IPS-18c (cell line): ENCODE measurements at regions not wholly inside any gene's neighbourhood (a gene's known extent, or its start where the extent isn't known, plus 50 kb on each side); places are given as distances from the start of the nearest gene placed in this dataset.
"Not testable (repeated sequence)": the region's sequence is repeated elsewhere in the genome, so short reads cannot be mapped to it uniquely, and the experiment has no call there.

Experiments
- H3K4me3 ChIP-seq: 2 replicates; pipeline ENCODE4 v1.7.0; 2013; ENCODE audit warnings: low read depth, mild to moderate bottlenecking, low read length, moderate library complexity; ENCODE audit not compliant: insufficient read depth
- H3K9me3 ChIP-seq: one replicate; pipeline ENCODE4 v1.6.1; 2013; ENCODE audit warnings: mild to moderate bottlenecking, low read length, moderate library complexity; ENCODE audit not compliant: control insufficient read depth, insufficient read depth

GRCh38 chr20:26373066-26373465 is 676.4 kb upstream of the ZNF337 start:
- not testable (repeated sequence) for H3K9me3 ChIP-seq, H3K4me3 ChIP-seq

DNA sequence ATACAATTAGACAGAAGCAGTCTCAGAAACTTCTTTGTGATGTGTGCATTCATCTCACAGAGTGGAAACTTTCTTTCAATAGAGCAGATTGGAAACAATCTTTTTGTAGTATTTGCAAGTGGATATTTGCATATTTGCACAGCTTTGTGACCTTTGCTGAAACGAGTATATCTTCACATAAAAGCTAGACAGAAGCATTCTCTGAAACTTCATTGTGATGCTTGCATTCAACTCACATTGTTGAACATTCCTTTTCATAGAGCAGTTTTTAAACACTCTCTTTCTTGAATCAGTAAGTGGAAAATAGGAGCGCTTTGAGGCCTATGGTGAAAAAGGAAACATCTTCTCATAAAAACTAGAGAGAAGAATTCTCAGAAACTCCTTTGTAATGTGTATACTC is 657.9 kb upstream of the ZNF337 start:
- H3K4me3 ChIP-seq, result no peak overlapping the region
- no peaks in the 10 kb centered on the region for H3K9me3 ChIP-seq

- Histone ChIP-seq H3K4me3 (no peak overlapping the region), H3K9me3 (no peaks in the 10 kb centered on the region)
These were observed 650.7 kb upstream of the ZNF337 start for GRCh38 chr20:26347396-26347795.

- not testable (repeated sequence) for H3K9me3 ChIP-seq, H3K4me3 ChIP-seq
These were observed 643.9 kb upstream of the ZNF337 start for GRCh38 chr20:26340460-26341065.

DNA sequence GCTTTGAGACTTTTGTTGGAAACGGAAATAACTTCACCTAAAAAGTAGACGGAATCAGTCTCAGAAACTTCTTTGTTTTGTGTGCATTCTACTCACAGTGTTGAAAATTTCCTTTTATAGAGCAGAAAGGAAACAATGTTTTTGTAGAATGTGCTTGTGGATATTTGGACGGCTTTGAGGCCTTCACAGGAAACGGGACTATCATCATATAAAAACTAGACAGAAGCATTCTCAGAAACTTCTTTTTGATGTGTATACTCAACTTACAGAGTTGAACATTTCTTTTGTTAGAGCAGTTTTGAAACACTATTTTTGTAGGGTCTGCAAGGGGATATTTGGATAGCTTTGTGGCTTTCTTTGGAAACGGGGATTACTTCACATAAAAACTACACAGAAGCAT is 627.5 kb upstream of the ZNF337 start:
- Histone ChIP-seq H3K4me3 (no peak overlapping the region), H3K9me3 (no peaks in the 10 kb centered on the region)

DNA sequence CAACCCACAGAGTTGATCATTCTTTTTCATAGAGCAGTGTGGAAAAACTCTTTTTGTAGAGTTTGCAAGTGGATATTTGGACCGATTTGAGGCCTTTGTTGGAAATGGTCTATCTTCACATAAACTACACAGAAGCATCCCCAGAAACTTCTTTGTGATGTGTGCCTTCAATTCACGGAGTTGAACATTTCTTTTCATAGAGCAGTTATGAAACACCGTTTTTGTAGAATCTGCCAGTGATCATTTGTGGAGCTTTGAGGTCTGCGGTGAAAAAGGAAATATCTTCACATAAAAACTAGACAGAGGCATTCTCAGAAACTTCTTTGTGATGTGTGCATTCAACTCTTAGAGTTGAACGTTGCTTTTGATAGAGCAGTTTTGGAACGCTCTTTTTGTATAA is 618.4 kb upstream of the ZNF337 start:
- H3K9me3 ChIP-seq, result no peaks in the 10 kb centered on the region

DNA sequence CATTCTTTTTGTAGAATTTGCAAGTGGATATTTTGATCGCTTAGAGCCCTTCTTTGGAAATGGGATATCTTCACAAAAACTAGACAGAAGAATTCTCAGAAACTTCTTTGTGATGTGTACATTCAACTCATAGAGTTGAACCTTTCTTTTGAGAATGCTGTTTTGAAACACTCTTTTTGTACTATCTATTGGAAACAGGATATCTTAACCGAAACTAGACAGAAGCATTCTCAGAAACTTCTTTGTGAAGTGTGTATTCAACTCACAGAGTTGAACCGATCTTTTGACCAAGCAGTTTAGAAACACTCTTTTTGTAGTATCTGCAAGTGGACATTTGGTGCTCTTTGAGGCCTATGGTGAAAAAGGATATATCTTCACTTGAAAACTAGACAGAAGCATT is 613.1 kb upstream of the ZNF337 start:
- not testable (repeated sequence) for H3K4me3 ChIP-seq, H3K9me3 ChIP-seq

More for the DNA sequence above, 618.4 kb upstream of the ZNF337 start:
- H3K4me3 ChIP-seq, result no peak overlapping the region

GRCh38 chr20:26308961-26309360 is 612.3 kb upstream of the ZNF337 start:
- H3K9me3 ChIP-seq, result no peaks in the 10 kb centered on the region
- H3K4me3 ChIP-seq, result no peak overlapping the region

DNA sequence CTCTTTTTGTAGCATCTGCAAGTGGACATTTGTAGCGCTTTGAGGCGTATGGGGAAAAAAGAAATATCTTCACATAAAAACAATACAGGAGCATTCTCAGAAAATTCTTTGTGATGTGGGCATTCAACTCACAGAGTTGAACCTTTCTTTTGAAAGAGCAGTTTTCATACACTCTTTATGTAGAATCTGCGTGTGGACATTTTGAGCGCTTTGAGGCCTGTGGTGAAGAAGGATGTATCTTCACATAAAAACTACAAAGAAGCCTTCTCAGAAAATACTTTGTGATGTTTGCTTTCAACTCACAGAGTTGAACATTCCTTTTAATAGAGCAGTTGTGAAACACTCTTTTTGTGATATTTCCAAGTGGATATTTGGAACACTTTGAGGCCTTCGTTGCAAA is 598.4 kb upstream of the ZNF337 start:
- Histone ChIP-seq H3K9me3 (peaks cover 2% of the 10 kb centered on the region), H3K4me3 (no peak overlapping the region)

GRCh38 chr20:26288379-26289061 is 591.9 kb upstream of the ZNF337 start:
- not testable (repeated sequence) for H3K9me3 ChIP-seq, H3K4me3 ChIP-seq

GRCh38 chr20:26279238-26279637 is 582.6 kb upstream of the ZNF337 start:
- Histone ChIP-seq H3K4me3 (no peak overlapping the region), H3K9me3 (no peaks in the 10 kb centered on the region)

DNA sequence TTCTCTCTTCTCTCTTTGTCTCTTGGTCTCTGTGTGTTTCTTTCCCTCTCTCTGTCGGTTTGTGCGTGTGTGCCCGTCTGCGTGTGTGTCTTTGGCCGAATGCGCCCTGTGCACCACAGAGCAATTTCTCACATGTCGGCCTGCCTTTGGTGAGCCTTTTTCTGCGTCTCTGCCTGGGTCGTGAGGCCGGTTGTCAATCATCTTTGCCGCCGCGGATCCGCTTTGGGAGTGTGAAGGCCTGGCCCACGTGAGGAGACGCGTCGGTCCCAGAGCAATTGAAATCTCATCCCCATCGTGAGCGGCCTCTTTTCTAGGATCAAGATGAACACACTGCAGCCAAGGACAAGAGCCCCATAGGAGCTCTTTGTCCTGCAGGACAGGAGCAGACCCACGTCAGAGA is 580.7 kb upstream of the ZNF337 start:
- Histone ChIP-seq H3K9me3 (no peaks in the 10 kb centered on the region), H3K4me3 (no peak overlapping the region)

- Histone ChIP-seq H3K9me3 (peaks cover 3% of the 10 kb centered on the region), H3K4me3 (no peak overlapping the region)
These were observed 580.0 kb upstream of the ZNF337 start for GRCh38 chr20:26276554-26277210.

- not testable (repeated sequence) for H3K4me3 ChIP-seq, H3K9me3 ChIP-seq
These were observed 572.1 kb upstream of the ZNF337 start for GRCh38 chr20:26268762-26269161.

- H3K9me3 ChIP-seq, H3K4me3 ChIP-seq: not testable (repeated sequence)
These were observed 564.3 kb upstream of the ZNF337 start for GRCh38 chr20:26260925-26261324.

DNA sequence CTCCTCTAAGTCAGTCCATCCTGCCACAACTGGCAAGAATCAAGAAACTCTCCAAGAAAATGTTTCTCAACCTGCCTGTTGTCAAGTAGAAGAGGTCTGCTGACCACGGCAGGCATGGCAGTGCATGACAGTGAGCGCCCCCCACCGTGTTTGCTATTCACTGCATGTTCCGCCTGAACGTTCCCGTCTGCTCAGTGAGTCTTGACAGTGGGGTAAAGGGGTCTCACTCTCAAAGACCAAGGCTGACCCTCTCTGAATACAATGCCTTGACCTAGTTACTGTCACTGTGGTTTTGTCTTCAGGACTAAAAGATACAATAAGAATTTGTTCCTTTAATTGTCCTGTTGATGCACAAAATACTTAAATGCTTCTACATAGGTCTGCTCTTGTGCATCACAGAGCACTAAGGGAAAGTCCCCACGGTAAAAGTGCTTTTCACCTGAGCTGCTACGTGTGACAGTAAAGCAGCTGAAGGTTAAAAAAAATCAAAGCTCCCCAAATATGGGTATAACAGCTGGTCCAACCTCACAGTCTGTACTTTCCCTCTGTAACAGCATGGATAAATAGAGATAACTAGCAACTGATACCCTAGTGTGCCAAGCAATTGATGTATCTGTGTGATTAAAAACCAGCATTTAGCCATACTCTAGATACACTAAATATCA is 555.8 kb upstream of the ZNF337 start:
- not testable (repeated sequence) for H3K9me3 ChIP-seq

DNA sequence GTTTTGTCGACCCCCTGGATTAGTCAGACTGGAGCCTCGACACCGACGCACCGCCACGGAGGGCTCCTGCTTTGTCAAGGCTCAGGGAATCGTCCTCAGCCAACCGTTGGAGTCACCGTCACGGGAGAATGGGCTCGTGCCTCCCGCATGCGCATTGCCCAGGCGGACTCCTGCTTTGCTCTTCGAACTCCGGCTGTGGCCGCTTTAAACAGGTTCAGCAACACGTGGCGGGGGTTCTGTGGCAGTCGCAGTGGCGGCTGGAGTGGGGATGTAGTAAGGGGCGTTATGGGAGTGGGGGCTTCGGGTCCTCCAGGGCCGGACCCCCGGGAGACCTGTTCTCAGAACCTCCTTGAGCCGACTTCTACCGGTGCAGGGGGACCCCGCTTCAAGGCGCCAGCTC is 554.7 kb upstream of the ZNF337 start:
- H3K4me3 ChIP-seq, H3K9me3 ChIP-seq: not testable (repeated sequence)

More for the DNA sequence above, 555.8 kb upstream of the ZNF337 start:
- H3K4me3 ChIP-seq, result not testable (repeated sequence)
